ENCODE measurements at regions not wholly inside any gene's neighbourhood (a gene's known extent, or its start where the extent isn't known, plus 50 kb on each side); places are given as distances from the start of the nearest gene placed in this dataset.

DNA sequence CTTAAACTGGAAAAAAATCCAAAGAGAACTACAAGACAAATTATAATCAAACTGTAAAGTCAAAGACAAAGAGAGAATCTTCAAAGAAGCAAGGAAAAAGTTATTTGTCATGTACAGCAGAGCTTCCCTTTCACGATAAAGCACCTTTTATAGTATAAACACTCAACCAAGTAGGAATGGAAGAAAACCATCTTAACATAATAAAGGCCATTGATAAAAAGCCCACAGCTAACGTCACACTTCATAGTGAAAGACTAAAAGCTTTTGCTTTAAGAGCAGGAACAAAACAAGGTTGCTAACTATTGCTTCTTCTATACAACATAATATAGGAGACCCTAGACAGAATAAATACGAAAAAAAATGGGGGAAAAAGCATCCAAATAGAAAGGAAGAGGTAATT, 595.7 kb upstream of the POU3F4 start:
- ChIA-PET CTCF (no interaction called here), POLR2A (ENCODE audit: low non-redundant PET) (no interaction called here)
- no peak for DNase-seq (ENCODE audit: low spot score)
- TF ChIP-seq, protein P1, sequence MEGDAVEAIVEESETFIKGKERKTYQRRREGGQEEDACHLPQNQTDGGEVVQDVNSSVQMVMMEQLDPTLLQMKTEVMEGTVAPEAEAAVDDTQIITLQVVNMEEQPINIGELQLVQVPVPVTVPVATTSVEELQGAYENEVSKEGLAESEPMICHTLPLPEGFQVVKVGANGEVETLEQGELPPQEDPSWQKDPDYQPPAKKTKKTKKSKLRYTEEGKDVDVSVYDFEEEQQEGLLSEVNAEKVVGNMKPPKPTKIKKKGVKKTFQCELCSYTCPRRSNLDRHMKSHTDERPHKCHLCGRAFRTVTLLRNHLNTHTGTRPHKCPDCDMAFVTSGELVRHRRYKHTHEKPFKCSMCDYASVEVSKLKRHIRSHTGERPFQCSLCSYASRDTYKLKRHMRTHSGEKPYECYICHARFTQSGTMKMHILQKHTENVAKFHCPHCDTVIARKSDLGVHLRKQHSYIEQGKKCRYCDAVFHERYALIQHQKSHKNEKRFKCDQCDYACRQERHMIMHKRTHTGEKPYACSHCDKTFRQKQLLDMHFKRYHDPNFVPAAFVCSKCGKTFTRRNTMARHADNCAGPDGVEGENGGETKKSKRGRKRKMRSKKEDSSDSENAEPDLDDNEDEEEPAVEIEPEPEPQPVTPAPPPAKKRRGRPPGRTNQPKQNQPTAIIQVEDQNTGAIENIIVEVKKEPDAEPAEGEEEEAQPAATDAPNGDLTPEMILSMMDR (conservative IDR thresholded peaks at IDR 0.05; ENCODE audit: low read depth) = no peak
- no peak overlapping the region for H3K27ac ChIP-seq

DNA sequence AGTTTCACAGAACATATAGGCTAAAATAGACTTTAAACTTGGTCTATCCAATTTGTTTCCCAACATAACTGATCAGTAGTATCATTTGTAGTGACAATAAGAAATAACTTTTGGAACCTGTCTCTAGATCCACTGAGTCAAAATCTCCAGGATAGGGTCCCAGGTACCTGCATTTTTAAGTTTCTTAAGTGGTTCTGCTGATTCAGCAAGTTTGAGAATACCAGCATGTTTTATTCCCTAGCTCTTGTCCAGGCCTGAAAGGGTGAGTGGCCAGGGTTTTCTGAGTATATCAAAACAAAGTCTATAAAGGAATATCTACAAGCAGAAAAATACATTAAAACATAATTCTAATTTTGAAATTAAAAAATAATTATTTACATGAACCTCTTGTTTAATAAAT, 573.1 kb upstream of the POU3F4 start:
- H3K27ac ChIP-seq = no peak overlapping the region
- TF ChIP-seq, protein P1 (conservative IDR thresholded peaks at IDR 0.05; ENCODE audit: low read depth) = no peak
- POLR2A ChIA-PET (ENCODE audit: low non-redundant PET) = no interaction called here
- DNase-seq (ENCODE audit: low spot score) = no peak
- CTCF ChIA-PET = no interaction called here

DNA sequence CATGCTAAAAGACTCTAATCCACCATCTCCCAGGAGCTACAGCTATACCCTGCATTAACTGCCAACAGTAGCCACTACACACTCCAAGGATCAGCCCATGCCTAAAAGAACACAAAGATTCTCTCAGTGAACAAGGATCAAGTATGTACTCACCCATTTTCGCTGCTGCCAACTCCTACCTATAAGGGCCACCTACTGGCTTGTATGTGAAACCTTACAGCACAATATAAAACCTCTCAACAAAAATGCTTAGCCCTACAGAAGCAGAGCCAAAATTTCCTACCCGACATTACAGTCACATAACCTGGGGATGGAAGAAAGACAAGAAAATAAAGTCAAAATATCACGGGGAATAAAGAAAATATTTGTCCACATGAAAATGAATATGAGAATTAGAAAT, 562.8 kb upstream of the POU3F4 start:
- CTCF ChIA-PET = no interaction called here
- TF ChIP-seq, protein P1 (conservative IDR thresholded peaks at IDR 0.05; ENCODE audit: low read depth) = no peak
- H3K27ac ChIP-seq = no peak overlapping the region
- POLR2A ChIA-PET (ENCODE audit: low non-redundant PET) = no interaction called here
- no peak for DNase-seq (ENCODE audit: low spot score)

DNA sequence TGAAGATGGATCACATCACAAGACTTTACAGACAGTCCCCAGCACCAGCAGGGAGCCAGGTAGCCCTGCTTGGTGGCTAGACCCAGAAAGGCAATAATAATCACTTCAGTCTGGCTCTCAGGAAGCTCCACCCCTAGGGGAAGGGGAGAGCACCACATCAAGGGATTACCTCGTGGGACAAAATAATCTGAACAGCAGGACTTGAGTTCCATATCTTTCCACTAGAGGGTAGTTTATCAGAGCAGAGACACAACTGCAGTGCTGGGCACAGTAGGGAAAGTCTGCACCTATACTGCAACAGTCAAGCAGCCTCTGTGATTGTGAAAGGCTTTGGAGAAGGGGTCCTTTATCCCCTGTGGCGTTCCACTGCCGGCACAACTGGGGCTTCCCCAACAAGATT, 547.0 kb upstream of the POU3F4 start:
- no peak overlapping the region for H3K27ac ChIP-seq
- TF ChIP-seq, protein P1 (conservative IDR thresholded peaks at IDR 0.05; ENCODE audit: low read depth) = no peak
- ChIA-PET POLR2A (ENCODE audit: low non-redundant PET) (no interaction called here), CTCF (no interaction called here)
- DNase-seq (ENCODE audit: low spot score) = no peak

DNA sequence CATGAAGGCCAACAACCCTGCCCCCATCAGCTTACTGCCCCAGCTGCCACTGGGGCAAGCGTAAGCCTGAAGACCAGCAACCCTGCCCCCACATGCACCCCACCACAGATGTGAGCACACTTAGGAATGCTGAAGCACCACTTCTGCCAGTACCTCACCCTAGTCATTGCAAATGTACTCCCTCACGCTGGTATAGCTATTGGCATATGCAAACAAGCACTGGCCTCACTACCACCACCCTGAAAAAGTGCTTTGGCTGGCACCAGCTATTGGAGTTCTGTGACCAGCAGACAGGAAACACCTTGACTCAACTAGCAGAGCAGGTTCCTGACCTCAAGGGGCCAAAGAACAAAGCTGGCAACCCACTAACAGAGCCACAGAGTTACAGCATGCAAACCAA, 534.4 kb upstream of the POU3F4 start:
- H3K27ac ChIP-seq = no peak overlapping the region
- no peak for DNase-seq (ENCODE audit: low spot score)
- TF ChIP-seq, protein P1 (conservative IDR thresholded peaks at IDR 0.05; ENCODE audit: low read depth) = no peak
- CTCF ChIA-PET = no interaction called here
- POLR2A ChIA-PET (ENCODE audit: low non-redundant PET) = no interaction called here

- no peak overlapping the region for H3K27ac ChIP-seq
- ChIA-PET CTCF (no interaction called here), POLR2A (ENCODE audit: low non-redundant PET) (no interaction called here)
- TF ChIP-seq, protein P1 (conservative IDR thresholded peaks at IDR 0.05; ENCODE audit: low read depth) = no peak
- DNase-seq (ENCODE audit: low spot score) = no peak
Measured at GRCh38 chrX:82998163-82998562, 509.9 kb upstream of the POU3F4 start.

DNA sequence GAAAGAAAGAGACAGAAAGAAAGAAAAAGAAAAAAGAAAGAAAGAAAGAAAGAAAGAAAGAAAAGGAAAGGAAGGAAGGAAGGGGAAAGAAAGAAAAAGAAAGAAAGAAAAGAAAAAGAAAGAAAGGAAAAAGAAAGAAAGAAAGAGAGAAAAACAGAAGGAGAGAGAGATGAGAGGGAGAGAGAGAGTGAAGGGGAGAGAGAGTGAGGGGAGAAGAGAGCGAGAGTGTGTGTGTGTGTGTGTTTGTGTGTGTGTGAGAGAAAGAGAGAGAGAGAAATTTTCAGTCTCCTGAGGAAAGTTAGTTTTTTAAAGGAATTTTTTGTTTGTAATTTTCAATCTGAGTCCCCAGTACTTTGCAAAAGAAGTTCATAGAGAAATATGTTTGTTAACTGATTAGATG, 504.1 kb upstream of the POU3F4 start:
- no peak for DNase-seq (ENCODE audit: low spot score)
- no peak overlapping the region for H3K27ac ChIP-seq
- ChIA-PET POLR2A (ENCODE audit: low non-redundant PET) (no interaction called here), CTCF (no interaction called here)
- TF ChIP-seq, protein P1 (conservative IDR thresholded peaks at IDR 0.05; ENCODE audit: low read depth) = no peak
